HG02970 (cell line): ENCODE measurements at regions not wholly inside any gene's neighbourhood (a gene's known extent, or its start where the extent isn't known, plus 50 kb on each side); places are given as distances from the start of the nearest gene placed in this dataset.

Experiments used
- ATAC-seq: cut with Tn5 transposase; IDR thresholded peaks from one replicate; pipeline ENCODE4 v1.9.1; 2021; ENCODE audit warnings: mild to moderate bottlenecking, moderate library complexity, moderate number of reproducible peaks; ENCODE audit not compliant: unreplicated experiment, low FRiP score

DNA sequence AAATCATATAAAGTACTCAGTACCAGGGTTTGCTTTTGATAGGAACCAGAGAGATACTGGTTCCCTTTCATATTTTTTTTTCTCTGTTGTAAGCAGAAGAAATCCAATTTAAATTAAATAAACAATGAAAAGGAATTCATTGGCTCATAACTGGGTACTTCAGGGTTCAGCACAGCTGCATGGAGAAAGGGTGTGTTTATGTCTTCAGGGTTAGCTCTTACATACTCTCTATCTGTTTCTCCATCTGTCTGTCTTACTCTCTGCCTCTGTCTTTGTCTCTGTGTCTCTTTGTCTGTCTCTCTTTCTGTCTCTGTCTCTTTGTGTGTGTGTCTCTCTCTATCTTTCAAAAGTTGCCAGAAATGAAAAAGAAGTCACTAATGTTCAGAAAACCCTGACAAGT, 345.9 kb downstream of the MSX2 start:
- ATAC-seq, result no peak

DNA sequence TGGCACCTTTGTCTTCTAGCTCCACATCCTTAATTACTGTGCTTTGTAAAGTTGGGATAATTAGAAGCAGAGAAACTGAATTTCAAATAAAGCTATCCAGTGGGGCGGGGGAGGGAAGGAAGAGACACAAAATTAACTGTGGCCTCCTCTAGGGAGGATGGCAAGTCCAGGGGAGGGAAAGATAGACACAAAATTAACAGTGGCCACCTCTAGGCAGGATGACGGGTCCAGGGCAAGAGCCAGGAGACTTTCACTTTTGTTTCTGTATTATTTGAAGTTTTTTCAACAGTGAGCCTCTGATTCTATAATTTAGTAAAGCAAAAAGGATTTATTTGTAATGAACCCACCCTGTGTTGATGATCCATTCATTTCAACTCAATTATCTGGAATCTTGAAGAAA, 335.9 kb downstream of the MSX2 start:
- ATAC-seq, result no peak

DNA sequence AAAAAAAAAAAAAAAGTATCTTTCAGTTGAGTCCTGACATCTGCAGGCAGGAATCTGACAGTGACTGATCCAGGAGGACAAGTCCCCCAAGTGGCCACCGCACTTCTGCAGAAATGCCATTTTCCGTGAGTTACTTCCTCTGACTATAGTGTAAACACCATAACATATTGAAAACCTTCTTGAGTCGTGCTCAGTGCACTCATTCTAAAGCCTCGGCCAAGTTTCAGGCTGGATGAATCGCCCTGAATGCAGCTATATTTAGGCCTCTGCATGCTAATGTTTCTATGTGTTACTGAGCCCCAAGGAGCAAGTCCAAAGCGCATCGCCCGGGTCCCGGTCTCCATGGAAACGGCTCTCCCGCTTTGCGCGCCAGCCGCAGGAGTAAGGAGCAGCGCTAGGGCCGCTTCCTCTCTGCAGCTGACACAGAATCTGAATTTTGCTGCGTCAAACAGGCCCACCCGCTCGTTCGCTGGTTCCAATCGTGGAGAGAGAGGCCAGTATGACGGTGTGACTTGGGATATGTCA, 335.4 kb downstream of the MSX2 start:
- ATAC-seq, result no peak

DNA sequence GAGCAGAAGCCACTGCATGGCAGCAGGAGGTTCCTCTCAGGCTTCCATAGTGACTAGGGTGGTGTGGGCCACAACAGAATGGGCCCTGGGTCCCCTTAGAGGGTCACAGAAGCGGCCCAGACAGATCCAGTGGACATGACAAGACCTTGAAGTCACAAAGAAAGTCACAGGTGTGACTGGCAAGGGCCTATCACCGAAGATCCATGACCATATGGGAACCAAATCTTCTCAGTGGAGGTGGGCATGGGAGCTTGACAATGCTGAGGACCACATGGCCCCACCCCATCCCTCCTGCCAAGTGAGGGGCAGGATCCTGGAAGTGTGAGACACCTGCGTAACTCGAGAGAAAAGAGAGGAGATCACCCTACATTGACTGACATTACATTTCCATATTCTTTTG, 332.4 kb downstream of the MSX2 start:
- no peak for ATAC-seq

DNA sequence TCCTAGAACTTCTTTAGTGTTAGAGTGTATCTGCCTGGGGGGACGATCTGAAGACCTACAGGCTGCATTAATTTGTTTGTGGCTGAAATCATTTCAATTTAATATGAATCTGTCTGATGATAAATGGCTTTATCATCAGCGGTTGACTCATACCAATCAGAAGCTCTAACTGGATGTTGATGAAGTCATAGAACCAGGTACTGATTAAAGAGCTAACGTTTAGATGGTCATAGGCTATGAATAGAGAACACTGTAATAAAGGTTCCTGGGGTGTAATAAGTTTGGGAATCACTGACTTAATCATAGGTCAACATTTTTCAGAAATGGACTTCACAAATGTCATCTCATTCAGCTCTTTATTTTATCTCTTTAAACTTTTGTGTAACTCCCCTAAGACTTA, 329.9 kb downstream of the MSX2 start:
- no peak for ATAC-seq

DNA sequence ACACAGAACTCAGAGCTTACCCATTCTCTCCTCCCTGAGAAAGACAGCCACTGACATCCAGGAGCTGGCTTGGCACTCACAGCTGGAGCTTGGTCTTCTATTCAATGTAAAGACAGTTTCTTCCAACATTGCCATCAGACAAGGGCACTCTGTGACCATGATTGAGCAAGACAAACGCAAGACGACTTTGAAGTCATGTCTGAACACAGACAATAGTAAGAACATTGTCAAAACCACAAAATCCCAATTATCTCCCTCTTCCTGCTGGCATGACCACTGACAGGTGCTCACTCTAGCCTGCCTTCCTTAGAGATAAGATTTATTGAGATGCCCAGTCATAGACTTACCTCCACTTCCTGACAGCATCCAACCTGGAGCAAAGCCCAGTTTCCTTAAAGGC, 328.0 kb downstream of the MSX2 start:
- no peak for ATAC-seq

DNA sequence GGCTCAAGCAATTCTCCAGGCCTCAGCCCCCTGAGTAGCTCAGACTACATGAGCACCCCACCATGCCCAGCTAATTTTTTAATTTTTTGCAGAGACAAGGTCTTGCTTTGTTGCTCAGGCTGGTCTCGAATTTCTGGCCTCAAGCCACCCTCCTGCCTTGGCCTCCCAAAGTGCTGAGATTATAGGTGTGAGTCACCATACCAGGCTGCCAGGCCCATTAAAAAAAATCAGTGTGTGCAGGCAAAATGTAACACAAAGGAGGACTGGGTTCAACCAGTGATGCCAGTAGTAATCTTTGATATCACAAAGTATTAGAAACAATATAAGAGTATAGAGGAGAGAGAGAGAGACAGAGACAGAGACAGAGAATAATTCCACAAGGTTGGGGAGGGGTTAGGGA, 322.7 kb downstream of the MSX2 start:
- no peak for ATAC-seq

DNA sequence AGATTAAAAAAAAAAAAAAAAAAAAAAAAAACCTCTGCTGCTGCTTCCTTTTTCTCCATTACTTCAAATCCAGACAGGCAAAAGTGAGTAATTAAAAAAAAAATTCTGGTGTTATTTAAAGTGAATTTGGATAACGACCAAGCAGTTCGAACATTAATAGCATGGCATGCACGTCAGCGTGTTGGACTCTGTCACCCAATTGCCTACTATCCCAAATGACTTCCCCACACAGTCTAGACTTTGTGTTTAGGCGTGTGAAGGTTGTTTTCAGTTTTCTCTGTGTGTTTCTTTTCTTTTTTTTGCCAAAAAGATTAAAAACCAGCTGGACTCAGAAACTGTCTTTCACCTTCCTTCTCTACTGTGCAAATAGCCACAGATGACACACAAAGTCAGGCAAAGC, 321.4 kb downstream of the MSX2 start:
- no peak for ATAC-seq

DNA sequence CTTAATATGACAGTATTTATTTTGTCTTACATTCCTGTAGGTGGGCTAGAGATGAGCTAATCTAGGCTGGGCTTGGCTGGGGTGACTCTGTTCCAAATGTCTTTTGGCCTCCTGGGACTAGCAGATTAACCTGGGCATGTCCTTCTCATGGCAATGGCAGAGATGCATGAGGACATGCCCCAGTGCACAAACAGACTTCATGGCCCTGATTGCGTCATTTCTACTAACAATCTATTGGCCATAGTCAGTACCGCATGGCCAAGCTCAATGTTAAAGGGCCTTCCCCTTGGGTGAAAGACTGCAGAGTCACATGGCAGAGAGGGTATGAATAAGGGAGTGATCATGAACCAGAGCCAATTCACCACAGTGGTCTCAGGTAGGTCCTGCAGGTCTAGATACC, 313.4 kb downstream of the MSX2 start:
- no peak for ATAC-seq

DNA sequence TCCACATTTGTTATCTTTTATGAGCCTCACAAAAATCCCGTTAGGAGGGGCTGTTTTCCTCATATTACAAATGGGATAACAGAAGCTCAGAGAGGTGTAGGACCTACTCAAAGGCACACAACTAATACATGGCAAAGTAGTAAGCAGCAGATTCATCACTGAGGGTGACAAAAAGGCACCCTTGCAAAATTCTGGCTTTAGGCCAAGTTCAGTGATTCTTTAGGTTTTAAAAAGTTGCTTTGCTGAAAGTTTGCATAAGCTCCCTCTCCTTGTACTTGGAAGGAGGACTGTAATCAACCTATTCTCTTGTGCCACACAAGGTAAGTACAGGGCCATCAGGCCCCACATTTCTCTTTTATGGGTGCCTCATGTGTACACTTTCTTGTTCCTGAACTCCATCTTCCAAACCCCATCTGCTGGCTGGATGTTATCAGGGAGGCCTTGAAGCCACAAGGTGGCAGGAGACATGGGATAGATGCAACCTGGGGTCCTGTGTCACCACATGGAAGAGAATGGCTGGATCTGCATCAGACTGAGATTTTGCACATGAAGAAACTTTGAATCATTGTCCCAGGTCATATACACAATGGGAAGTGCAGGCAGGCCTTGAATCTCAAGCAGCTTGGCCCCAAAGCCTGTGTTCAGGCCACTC, 311.6 kb downstream of the MSX2 start:
- ATAC-seq, result no peak

DNA sequence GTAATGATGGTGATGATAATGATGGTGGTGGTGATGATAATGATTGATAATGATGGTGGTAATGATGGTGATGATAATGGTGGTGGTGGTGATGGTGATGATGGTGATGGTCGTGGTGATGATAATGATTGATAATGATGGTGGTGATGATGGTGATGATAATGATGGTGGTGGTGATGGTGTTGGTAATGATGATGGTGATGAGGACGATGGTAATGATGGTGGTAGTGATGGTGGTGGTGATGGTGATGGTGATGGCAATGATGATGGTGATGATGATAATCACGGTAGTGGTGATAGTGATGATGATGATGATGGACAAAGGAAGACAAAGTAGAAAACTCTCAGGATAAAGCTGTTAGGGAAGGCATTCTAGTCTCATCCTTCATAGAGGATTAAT, 310.5 kb downstream of the MSX2 start:
- ATAC-seq, result no peak

DNA sequence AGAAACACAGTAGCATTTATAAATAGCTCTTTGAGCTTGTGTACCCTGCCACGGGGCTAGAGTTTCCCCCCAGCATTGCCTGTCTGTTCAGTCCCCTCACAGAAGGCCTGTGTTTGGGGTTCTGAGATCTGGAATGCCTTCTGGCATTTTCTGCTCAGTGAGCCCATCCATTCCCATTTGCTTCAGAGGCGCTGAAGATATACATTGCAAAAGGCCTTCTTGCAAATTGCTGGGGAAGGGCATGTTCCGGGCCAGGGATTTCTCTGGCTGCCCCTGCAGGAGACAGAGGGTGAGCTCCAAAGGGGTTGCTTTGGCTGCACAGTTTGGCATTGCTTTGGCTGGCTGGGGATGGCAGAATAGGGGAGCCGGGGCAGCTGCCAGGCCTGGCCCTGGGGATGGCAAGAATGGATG, 308.4 kb downstream of the MSX2 start:
- no peak for ATAC-seq

DNA sequence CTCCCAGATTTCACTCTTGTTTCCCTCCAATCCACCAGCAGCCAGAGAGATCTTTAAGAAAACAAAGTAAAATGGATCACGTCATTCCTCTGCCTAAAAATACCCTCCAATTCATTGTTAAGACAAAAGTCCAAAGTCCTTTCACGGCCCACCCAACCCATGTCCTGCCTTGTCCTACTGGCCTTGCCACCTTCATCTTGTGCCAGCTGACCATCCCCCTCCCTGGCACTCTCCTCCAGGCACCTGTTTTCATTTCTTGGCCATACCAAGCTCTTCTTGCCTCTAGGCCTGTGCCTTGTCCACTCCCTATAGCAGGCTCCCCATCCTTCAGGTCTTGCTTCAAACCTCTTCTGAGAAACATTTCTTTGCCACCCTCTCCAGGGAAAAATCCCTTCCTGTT, 307.6 kb downstream of the MSX2 start:
- ATAC-seq, result no peak

DNA sequence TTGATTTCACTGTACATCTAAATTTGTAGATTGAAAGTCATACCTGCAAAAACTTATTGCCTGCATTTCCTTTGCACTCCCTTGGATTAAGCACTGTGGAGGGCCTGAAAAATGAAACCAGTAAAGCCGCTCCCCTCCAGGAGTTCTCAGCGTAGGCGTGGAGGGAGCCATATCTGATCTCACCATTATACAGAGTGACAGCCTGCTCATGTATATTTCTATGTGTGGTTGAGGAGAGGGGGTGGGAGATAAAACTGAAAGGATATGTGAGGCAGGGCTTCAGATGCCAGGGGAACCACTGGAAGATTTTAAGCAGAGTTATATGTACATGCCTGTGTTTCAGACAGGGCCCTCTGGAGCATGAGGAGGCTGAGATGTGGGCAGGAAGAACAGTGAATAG, 303.0 kb downstream of the MSX2 start:
- ATAC-seq, result no peak

DNA sequence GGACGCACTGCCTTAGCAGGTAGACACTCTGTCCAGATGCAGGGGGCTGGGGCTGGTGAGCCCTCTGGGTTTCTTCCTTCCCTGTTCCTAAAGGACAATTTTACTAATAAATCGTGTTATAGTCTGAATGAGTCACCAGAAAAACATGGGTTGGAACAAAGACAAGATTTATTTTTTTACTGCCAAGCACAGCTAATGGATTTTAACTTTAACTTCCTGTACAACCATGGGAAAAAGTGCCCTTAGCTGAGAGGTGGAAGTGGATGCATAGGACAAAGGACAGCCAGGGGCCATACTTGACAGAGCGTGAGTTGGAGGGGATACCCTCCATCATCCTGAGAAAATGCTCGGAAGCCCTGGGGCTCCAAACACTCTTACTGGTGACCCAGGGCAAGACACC, 300.7 kb downstream of the MSX2 start:
- no peak for ATAC-seq

DNA sequence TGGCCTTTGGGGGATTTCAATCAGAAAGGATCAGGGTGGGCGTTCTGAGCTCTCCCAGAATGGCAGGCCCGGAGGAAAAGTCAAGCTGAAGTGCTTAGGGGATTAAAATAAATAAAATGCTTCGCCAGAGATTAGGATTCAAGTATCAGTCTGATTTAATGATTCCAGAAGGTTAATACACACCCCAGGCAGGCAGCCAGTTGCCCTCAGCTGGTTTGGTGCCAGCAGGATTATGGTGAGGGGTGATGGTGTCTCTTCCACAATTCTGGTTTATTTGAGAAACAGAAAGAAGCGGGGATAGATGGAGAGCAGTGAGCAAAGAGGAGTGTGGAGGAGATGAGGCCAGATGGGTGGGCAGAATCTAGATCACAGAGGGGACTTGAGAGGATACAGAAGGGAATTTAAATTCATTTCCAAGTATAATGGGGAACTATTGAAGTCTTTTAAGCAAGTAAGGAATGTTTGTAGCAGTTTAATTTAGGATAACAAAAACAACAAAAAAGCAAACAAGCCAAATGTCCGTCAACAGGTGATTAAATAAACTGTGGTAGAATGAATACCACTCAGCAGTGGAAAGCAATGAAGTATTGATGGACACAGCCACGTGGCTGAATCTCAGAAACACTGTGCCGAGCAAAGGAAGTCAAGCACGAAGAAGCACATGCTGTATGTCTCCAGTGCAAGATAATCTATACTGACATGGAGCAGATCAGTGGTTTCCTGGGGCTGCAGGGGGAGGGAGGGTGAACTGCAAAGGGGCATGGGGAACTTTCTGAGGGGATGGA, 297.7 kb downstream of the MSX2 start:
- ATAC-seq, result no peak

DNA sequence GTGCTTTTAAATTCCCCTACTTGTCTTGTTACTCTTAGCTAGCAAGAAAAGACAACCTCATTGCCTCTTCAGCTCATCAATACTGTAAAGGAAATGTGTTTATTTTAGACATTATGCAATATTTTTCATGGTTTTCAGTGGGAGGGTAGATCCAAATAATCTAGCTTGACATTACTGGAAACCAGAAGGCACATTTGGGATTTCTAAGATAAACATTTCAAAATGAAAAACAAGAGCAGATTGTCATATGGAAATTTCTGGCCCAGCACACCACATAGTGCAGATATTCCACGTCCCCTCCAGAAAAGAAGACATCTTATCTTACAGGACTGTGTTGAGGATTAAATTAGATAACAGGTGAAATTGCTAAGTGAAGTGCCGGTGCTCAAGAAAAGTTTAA, 296.9 kb downstream of the MSX2 start:
- no peak for ATAC-seq

DNA sequence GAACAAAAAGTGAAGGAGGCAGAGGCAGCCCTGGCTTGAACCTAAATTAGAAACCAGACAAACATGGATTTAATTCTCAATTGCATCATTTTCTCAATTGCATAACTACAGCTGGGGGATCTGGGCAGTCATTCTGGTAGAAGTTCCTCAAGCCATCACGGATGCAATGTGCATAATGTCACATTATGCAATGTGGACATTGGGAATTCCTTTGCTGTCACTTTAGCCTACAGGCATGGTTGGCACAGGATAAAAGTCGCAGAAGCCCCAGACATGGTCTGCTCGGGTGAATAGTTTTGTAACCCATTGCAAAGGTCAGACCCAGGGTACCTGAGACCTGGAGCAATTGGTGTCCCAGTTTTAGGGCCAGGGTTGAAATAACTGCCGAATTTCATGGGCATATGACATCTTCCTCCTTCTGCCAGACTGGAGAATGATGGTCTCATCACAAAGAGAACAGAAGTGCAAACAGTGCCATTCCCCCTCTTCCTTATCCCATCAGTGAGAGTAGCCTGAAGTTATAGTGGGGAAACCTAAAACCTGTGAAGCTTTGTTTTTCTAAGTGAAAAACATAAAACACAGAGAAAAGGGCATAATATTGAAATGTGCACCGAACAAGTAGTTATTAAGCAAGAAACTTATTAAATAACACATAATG, 290.8 kb downstream of the MSX2 start:
- no peak for ATAC-seq

DNA sequence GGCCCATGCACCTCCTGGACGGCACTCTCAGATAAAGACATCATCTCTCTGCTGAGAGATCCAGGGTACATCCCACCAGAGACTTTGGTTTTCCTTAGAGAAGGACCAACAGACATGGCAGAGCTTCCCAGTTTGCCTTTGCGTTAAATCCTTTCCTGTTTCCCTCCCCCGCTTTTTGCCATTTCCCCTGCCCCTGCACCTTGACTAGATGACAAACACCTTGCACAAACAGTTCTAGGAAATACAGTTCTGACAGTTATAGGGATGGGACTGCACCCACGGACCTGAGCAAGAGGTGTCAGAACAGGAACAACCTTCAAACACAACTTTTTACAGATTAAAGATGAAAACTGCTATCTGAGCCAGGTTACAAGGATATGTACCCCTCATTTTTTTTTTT, 288.9 kb downstream of the MSX2 start:
- ATAC-seq, result no peak

DNA sequence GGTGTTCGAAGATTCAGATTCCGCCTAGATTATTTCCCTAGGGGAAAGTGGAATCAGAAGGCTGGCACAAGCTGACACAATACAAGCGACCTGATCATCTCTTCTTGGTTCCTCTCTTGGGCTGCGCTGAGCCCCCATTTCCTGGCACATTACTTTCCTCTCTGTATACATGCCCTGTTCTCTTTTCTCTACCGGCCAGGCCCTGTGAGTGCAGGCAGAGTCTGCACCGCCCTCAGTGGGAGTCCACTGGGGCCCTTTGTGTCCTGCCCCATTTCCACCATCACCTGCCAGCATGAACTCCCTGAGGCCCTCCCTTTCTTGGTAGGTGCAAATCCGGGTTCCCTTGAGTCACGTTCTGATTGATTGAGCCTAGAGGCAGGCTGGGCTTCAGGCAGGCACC, 287.9 kb downstream of the MSX2 start:
- no peak for ATAC-seq

DNA sequence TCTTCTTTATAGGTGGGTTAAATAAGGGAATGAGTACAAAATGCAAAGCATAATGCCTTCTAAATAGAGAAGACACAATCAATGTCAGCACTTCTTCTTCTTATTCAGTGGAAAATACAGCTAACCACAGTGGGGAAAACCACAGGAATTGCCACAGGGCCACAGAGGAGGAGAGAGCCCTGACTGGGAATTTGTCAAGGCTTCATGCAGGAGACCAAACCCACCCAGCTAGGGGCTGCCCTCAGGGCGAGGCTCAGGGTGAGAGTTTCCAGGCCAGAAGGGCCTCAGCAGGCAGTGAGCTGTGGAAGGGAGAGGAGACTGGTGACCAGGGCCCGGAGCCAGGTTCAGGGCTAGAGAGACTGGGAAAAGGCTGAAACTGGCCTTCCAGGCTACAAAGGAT, 279.1 kb downstream of the MSX2 start:
- ATAC-seq, result no peak
